WTC11 (cell line): ENCODE measurements at regions not wholly inside any gene's neighbourhood (a gene's known extent, or its start where the extent isn't known, plus 50 kb on each side); places are given as distances from the start of the nearest gene placed in this dataset.

ENCODE experiments used
- ATAC-seq: fragments of 200-7000 bp; cut with Tn5 transposase; 2 replicates; pipeline ENCODE4 v1.10.0; 2021; ENCODE audit warnings: mild to moderate bottlenecking, moderate library complexity
- CTCF ChIA-PET: fragments of 300-600 bp; sonication (Branson Sonifier 250); formaldehyde crosslinking; loops from one replicate; lab custom pipeline; 2021; ENCODE audit warnings: antibody characterized with exemption; lab: Charles Lee
- POLR2A ChIA-PET: fragments of 350-600 bp; sonication (Branson Sonifier 250); formaldehyde crosslinking; loops from one replicate; lab custom pipeline; 2021; ENCODE audit warnings: antibody characterized with exemption; lab: Charles Lee
- DNase-seq: peaks from one replicate; pipeline ENCODE4 v3.0.0; 2021; ENCODE audit warnings: low spot score
- H3K27ac Mint-ChIP-seq: 2 replicates; pipeline ENCODE4 v1.8.0; 2021; ENCODE audit warnings: mixed read lengths
- H3K27me3 Mint-ChIP-seq: 2 replicates; pipeline ENCODE4 v1.8.0; 2021; ENCODE audit warnings: low read depth, mild to moderate bottlenecking, moderate library complexity, mixed read lengths
- H3K36me3 Mint-ChIP-seq: 2 replicates; pipeline ENCODE4 v1.8.0; 2021; ENCODE audit warnings: mixed read lengths
- H3K4me1 Mint-ChIP-seq: 2 replicates; pipeline ENCODE4 v1.8.0; 2022; ENCODE audit warnings: mixed read lengths
- H3K4me3 Mint-ChIP-seq: 2 replicates; pipeline ENCODE4 v1.8.0; 2021; ENCODE audit warnings: mild to moderate bottlenecking, moderate library complexity, mixed read lengths
- H3K9me3 Mint-ChIP-seq: 2 replicates; pipeline ENCODE4 v1.8.0; 2021; ENCODE audit warnings: mixed read lengths
- ATF6 ChIP-seq: sonication (generic); formaldehyde crosslinking; IDR thresholded peaks from 2 replicates; pipeline ENCODE4 v1.8.1; 2023; ENCODE audit warnings: mild to moderate bottlenecking, missing genetic modification reagents
- CBFB ChIP-seq: sonication (generic); formaldehyde crosslinking; IDR thresholded peaks from 2 replicates; pipeline ENCODE4 v1.8.1; 2022; ENCODE audit warnings: mild to moderate bottlenecking, low read depth, missing genetic modification reagents
- CREM ChIP-seq: sonication (generic); formaldehyde crosslinking; IDR thresholded peaks from 2 replicates; pipeline ENCODE4 v1.8.1; 2022; ENCODE audit warnings: mild to moderate bottlenecking, missing genetic modification reagents, moderate library complexity
- ELF4 ChIP-seq: sonication (generic); formaldehyde crosslinking; IDR thresholded peaks from 2 replicates; pipeline ENCODE4 v1.8.1; 2022; ENCODE audit warnings: low read depth, mild to moderate bottlenecking, moderate library complexity, missing genetic modification reagents
- EMX1 ChIP-seq: fragments of 250-450 bp; sonication (Bioruptor Pico); IDR thresholded peaks from 2 replicates; pipeline ENCODE4 v1.8.0; 2021; ENCODE audit warnings: mild to moderate bottlenecking
- ETV6 ChIP-seq: sonication (generic); formaldehyde crosslinking; IDR thresholded peaks from 2 replicates; pipeline ENCODE4 v1.8.1; 2022; ENCODE audit warnings: mild to moderate bottlenecking, missing genetic modification reagents
- GABPB1 ChIP-seq: sonication (generic); formaldehyde crosslinking; IDR thresholded peaks from 2 replicates; pipeline ENCODE4 v1.8.1; 2023; ENCODE audit warnings: mild to moderate bottlenecking, missing genetic modification reagents
- IRF2 ChIP-seq: sonication (generic); formaldehyde crosslinking; IDR thresholded peaks from 2 replicates; pipeline ENCODE4 v1.8.0; 2022; ENCODE audit warnings: low read depth, missing genetic modification reagents, borderline replicate concordance
- JAZF1 ChIP-seq: fragments of 250-450 bp; sonication (Bioruptor Pico); IDR thresholded peaks from 2 replicates; pipeline ENCODE4 v1.9.0; 2021; ENCODE audit warnings: moderate library complexity, mild to moderate bottlenecking, inconsistent platforms
- MAX ChIP-seq: sonication (generic); formaldehyde crosslinking; IDR thresholded peaks from 2 replicates; pipeline ENCODE4 v1.8.0; 2022; ENCODE audit warnings: mild to moderate bottlenecking, missing genetic modification reagents
- MYBL2 ChIP-seq: sonication (generic); formaldehyde crosslinking; IDR thresholded peaks from 2 replicates; pipeline ENCODE4 v1.8.1; 2023; ENCODE audit warnings: mild to moderate bottlenecking, moderate library complexity, missing genetic modification reagents
- NFE2L1 ChIP-seq: sonication (generic); formaldehyde crosslinking; IDR thresholded peaks from 2 replicates; pipeline ENCODE4 v1.8.1; 2023; ENCODE audit warnings: missing genetic modification reagents
- NFYB ChIP-seq: sonication (generic); formaldehyde crosslinking; conservative IDR thresholded peaks from 2 replicates; pipeline ENCODE4 v1.8.0; 2022; ENCODE audit warnings: low read depth, missing genetic modification reagents
- NR2C2 ChIP-seq: sonication (generic); formaldehyde crosslinking; IDR thresholded peaks from 2 replicates; pipeline ENCODE4 v1.8.0; 2022; ENCODE audit warnings: mild to moderate bottlenecking, missing genetic modification reagents
- OVOL2 ChIP-seq: fragments of 250-450 bp; sonication (Bioruptor Pico); IDR thresholded peaks from 2 replicates; pipeline ENCODE4 v1.9.0; 2021; ENCODE audit warnings: mild to moderate bottlenecking, borderline replicate concordance
- TCF7 ChIP-seq: sonication (generic); formaldehyde crosslinking; IDR thresholded peaks from 2 replicates; pipeline ENCODE4 v1.8.0; 2022; ENCODE audit warnings: mild to moderate bottlenecking, low read depth, missing genetic modification reagents, moderate library complexity
- ZNF263 ChIP-seq: sonication (generic); formaldehyde crosslinking; IDR thresholded peaks from 2 replicates; pipeline ENCODE4 v1.8.1; 2022; ENCODE audit warnings: low read depth, mild to moderate bottlenecking, moderate library complexity, missing genetic modification reagents
- ZNF396 ChIP-seq: fragments of 250-450 bp; sonication (Bioruptor Pico); IDR thresholded peaks from 2 replicates; pipeline ENCODE4 v1.8.0; 2021; ENCODE audit warnings: mild to moderate bottlenecking, moderate library complexity, borderline replicate concordance
- ZSCAN18 ChIP-seq: fragments of 250-450 bp; sonication (Bioruptor Pico); IDR thresholded peaks from 2 replicates; pipeline ENCODE4 v2.1.2; 2022; ENCODE audit warnings: mild to moderate bottlenecking, moderate library complexity
- TF ChIP-seq, protein P1 (sequence below): sonication (generic); formaldehyde crosslinking; IDR thresholded peaks from 2 replicates; pipeline ENCODE4 v1.8.1; 2023; ENCODE audit warnings: mild to moderate bottlenecking, moderate library complexity, missing genetic modification reagents
- TF ChIP-seq, protein P2 (sequence below): fragments of 250-450 bp; sonication (Bioruptor Pico); IDR thresholded peaks from 2 replicates; pipeline ENCODE4 v1.9.0; 2021; ENCODE audit warnings: mild to moderate bottlenecking

DNA sequence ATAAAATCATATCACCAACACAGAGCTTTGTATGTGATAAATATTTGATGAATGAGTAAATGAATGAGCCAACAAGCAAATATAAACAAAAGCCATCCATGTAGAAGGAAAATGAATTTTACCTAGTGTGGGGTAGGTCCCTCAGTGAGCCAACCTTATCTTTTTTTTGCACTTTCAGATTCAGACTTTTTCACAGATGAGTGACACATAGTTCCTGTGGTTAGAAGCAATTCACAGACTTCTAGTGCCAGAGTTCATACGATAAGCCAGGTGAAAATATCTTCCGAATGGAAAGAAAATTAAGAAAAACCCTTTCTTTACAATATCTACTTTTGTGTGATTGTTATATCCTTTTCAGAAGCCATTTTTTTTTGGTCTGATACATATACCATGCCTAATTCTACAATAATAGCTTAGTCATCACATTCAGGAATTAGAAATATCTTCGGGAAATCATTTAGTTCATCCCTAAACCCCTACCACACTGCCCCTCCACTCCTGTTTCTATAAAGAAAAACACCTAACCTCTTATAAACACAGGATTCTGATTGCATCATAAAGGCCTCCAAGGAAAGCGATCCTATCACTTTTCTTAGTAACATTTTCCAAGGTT, 82.7 kb upstream of the CNR1 start (continued):
- TF ChIP-seq ZNF263 = no peak
- no peak for TF ChIP-seq MYBL2 (CRISPR knock-in tag)
- no peak for TF ChIP-seq EMX1
- TF ChIP-seq, all 79 proteins: peak for 0

DNA sequence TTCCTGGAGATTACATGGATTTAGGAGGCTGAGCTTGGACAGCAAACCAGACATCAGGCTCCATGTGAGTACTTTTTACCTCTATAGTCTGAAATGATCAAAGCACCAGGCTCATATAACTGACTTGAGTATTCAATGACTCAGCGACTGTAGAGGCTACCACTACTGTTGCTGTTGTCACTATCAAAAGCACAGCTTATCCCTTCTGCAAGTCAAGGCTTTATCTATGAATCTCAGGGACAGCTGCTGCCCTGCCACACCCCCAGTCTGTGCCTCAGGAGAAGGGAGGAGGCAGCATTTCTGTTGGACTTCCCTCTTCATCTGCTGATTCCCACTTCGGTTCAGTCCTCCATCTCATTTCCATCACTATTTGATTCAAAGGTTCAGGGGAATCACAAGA, 80.5 kb upstream of the CNR1 start:
- ChIA-PET POLR2A (interaction anchor here (0.6 kb wide), 1 partner anchor 176 kb away, joined by 6 read pairs; no protein-coding TSS in a partner anchor), CTCF (no interaction called here)
- no peak overlapping the region for H3K4me3 Mint-ChIP-seq
- H3K27me3 Mint-ChIP-seq = 0 out of 2 replicates have a peak, but pooled peaks cover 7% of the 10 kb centered on the region
- no peak for TF ChIP-seq ETV6 (CRISPR knock-in tag)
- TF ChIP-seq CREM (CRISPR knock-in tag) = no peak
- TF ChIP-seq ATF6 (CRISPR knock-in tag) = no peak
- TF ChIP-seq ZSCAN18 = no peak
- TF ChIP-seq CBFB (CRISPR knock-in tag) = no peak
- TF ChIP-seq OVOL2 (CRISPR knock-in tag) = no peak
- TF ChIP-seq, protein P1, sequence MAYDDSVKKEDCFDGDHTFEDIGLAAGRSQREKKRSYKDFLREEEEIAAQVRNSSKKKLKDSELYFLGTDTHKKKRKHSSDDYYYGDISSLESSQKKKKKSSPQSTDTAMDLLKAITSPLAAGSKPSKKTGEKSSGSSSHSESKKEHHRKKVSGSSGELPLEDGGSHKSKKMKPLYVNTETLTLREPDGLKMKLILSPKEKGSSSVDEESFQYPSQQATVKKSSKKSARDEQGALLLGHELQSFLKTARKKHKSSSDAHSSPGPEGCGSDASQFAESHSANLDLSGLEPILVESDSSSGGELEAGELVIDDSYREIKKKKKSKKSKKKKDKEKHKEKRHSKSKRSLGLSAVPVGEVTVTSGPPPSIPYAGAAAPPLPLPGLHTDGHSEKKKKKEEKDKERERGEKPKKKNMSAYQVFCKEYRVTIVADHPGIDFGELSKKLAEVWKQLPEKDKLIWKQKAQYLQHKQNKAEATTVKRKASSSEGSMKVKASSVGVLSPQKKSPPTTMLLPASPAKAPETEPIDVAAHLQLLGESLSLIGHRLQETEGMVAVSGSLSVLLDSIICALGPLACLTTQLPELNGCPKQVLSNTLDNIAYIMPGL (CRISPR knock-in tag) = no peak
- no peak for TF ChIP-seq MAX (CRISPR knock-in tag)
- no peak for TF ChIP-seq GABPB1 (CRISPR knock-in tag)
- no peak for TF ChIP-seq NR2C2 (CRISPR knock-in tag)
- TF ChIP-seq, protein P2, sequence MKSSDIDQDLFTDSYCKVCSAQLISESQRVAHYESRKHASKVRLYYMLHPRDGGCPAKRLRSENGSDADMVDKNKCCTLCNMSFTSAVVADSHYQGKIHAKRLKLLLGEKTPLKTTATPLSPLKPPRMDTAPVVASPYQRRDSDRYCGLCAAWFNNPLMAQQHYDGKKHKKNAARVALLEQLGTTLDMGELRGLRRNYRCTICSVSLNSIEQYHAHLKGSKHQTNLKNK = no peak
- no peak for TF ChIP-seq ZNF396
- TF ChIP-seq NFE2L1 (CRISPR knock-in tag) = no peak
- DNase-seq (no peak), ATAC-seq (no peak)
- H3K36me3 Mint-ChIP-seq = peaks cover 9% of the 10 kb centered on the region
- peaks cover 10% of the 10 kb centered on the region for H3K9me3 Mint-ChIP-seq
- no peaks in the 10 kb centered on the region for H3K4me1 Mint-ChIP-seq
- H3K27ac Mint-ChIP-seq = no peak overlapping the region

DNA sequence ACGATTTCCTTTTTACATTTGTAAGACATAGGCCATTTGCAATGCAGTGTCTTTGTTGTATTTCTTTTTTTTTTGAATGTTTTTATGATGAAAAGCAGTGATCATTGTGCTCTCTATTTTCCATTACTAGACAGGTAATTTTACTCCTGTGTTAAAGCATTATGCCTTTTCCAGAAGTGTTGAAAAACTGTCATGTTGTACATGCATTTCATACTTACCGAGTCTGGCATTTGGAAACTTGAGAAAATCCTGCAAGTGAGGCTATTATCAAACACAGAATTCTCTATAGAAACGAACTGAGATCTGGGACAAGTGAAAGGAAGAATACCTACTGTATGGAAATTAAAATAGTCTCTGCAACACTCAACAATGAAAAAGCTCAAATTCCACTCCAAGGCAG, 78.6 kb upstream of the CNR1 start:
- Mint-ChIP-seq H3K27me3 (0 out of 2 replicates have a peak, but pooled peaks cover 7% of the 10 kb centered on the region), H3K4me3 (no peak overlapping the region), H3K27ac (no peak overlapping the region), H3K4me1 (no peaks in the 10 kb centered on the region), H3K9me3 (peaks cover 18% of the 10 kb centered on the region), H3K36me3 (peaks cover 16% of the 10 kb centered on the region)
- DNase-seq (no peak), ATAC-seq (no peak)
- no peak for TF ChIP-seq TCF7 (CRISPR knock-in tag)
- TF ChIP-seq ELF4 = no peak
- TF ChIP-seq IRF2 (CRISPR knock-in tag) = no peak
- no peak for TF ChIP-seq NFYB (CRISPR knock-in tag)
- TF ChIP-seq MYBL2 (CRISPR knock-in tag) = no peak
- TF ChIP-seq ZNF396 = no peak
- TF ChIP-seq JAZF1 (CRISPR knock-in tag) = no peak
- ChIA-PET CTCF (no interaction called here), POLR2A (no interaction called here)
